BE2C (cell line): ENCODE measurements at regions not wholly inside any gene's neighbourhood (a gene's known extent, or its start where the extent isn't known, plus 50 kb on each side); places are given as distances from the start of the nearest gene placed in this dataset.

Experiments used
- DNase-seq: peaks from one replicate; pipeline ENCODE4 v3.0.0-alpha.2; 2020
- H3K27me3 ChIP-seq: fragments of 250-450 bp; sonication (Bioruptor Pico); 2 replicates; pipeline ENCODE4 v1.5.1; 2020; ENCODE audit warnings: mild to moderate bottlenecking
- H3K36me3 ChIP-seq: fragments of 250-450 bp; sonication (Bioruptor Pico); 2 replicates; pipeline ENCODE4 v1.5.1; 2020; ENCODE audit warnings: mild to moderate bottlenecking
- H3K4me1 ChIP-seq: fragments of 250-450 bp; sonication (Bioruptor Pico); 2 replicates; pipeline ENCODE4 v1.5.1; 2020
- H3K4me3 ChIP-seq: 2 replicates; pipeline ENCODE4 v1.5.1; 2011; ENCODE audit warnings: low read depth, low read length
- H3K9me3 ChIP-seq: fragments of 250-450 bp; sonication (Bioruptor Pico); 2 replicates; pipeline ENCODE4 v1.5.1; 2020
- CTCF ChIP-seq: IDR thresholded peaks from 2 replicates; pipeline ENCODE4 v1.5.1; 2012; ENCODE audit warnings: mild to moderate bottlenecking, low read depth, low read length

DNA sequence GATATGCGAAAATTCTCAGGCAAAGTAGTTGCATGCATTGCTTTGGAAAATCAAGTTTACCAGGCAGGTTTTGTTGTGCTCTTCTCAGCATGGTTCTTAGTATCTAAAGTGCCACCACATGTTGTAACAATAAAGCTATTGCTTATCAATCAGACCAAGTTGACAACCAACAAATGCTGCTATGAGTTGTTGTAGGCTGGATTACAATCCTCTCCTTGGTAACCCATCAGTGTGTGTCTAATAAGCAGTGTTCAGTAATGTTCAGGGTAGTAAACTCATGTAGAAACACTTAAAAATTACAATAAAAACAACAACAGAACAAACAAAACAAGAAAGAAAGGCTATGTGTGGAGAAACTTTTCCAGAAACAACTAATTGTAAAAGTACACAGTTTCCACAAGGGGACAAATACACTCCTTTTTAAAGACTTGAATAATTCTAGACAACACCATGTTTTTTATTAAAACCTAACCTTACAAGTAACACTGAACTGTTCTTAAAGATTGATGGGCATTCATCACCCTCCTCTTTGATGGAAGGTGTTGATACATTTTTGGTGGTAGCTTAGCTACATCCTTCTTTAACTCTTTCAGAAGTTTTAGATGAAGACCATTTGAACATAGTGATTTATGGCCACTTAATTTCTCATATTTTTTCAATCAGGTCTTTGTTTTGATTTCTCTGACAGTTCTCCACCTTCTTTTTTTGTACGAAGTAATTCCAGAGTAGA lies 370.9 kb upstream of the SEMA3A start:
- Histone ChIP-seq H3K36me3 (no peaks in the 10 kb centered on the region), H3K4me1 (peaks cover 5% of the 10 kb centered on the region), H3K4me3 (no peak overlapping the region), H3K9me3 (no peaks in the 10 kb centered on the region), H3K27me3 (no peaks in the 10 kb centered on the region)
- no peak for DNase-seq
- no peak for TF ChIP-seq CTCF

- TF ChIP-seq CTCF, result no peak
- Histone ChIP-seq H3K4me3 (no peak overlapping the region), H3K27me3 (no peaks in the 10 kb centered on the region), H3K9me3 (no peaks in the 10 kb centered on the region), H3K36me3 (no peaks in the 10 kb centered on the region), H3K4me1 (no peaks in the 10 kb centered on the region)
- DNase-seq, result no peak
These were observed 359.1 kb upstream of the SEMA3A start for GRCh38 chr7:84553711-84554110.

GRCh38 chr7:84549409-84549808 lies 354.8 kb upstream of the SEMA3A start:
- DNase-seq, result no peak
- Histone ChIP-seq H3K9me3 (no peaks in the 10 kb centered on the region), H3K4me3 (no peak overlapping the region), H3K27me3 (no peaks in the 10 kb centered on the region), H3K36me3 (no peaks in the 10 kb centered on the region), H3K4me1 (no peaks in the 10 kb centered on the region)
- no peak for TF ChIP-seq CTCF

DNA sequence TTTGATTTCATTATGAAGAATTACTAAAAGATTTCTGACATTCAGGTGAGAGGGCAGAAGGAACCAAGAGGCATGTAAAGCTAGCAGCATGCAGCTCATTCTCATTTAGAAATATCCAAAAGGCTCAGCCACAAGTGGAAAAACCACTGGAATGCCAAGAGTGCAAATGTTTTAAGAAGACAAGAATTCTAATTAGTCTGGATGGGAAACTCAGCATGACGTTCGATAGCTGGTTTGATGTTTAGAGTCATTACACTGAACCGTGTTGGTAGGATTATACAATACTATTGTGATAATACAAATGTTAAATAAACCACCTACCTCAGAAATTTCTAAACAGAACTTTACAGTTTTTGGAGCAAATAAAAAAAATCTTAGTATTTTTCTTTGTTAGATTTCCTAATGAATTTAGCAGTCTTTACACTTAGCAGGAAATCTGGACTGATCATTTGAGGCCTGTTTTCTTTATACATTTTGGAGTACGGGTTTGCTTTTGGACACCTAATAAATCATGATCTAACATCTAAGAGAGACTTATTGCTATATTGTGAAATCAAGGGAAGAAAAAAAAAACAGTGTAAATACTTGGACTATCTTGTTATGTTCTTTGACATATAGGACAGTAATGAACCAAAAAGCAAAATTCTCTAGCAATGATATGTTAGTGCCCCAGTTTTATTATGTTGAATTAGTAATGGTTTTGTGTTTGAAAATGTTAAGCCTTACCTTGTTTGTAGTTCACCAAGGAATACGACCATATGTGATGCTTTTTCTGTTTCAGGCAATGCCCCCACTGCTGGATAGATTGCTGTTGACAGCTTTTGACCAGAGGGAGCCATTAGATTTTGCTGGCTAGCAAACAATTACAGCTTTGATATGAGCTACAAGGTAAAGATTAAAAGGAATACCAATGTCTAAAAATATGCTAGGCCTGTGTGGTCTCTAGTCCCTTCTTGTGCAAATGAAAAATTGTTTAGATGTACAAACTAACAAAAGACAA lies 354.1 kb upstream of the SEMA3A start:
- no peaks in the 10 kb centered on the region for H3K27me3 ChIP-seq
- no peaks in the 10 kb centered on the region for H3K9me3 ChIP-seq
- no peaks in the 10 kb centered on the region for H3K4me1 ChIP-seq
- H3K4me3 ChIP-seq, result no peak overlapping the region
- no peak for TF ChIP-seq CTCF
- DNase-seq, result no peak
- no peaks in the 10 kb centered on the region for H3K36me3 ChIP-seq

DNA sequence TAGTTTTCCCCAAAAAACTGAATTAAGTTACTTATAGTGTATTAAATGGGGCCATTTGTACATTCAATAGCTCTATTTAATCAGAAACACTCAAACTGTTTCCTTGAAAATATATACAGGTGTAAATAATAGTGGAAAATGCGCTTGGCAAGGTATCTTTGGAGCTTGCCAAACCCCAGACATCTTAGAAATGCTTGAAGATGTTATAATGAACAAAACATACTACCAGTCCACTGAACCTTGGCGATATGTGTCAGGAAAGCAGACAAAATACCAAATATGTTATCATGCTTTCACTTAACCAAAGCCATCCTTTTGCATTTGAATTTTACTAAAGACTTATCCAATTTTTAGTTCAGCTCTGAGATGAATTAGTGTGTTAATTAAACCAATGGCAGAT lies 352.7 kb upstream of the SEMA3A start:
- Histone ChIP-seq H3K4me1 (no peaks in the 10 kb centered on the region), H3K36me3 (no peaks in the 10 kb centered on the region), H3K27me3 (no peaks in the 10 kb centered on the region), H3K9me3 (no peaks in the 10 kb centered on the region), H3K4me3 (no peak overlapping the region)
- no peak for TF ChIP-seq CTCF
- no peak for DNase-seq

- no peaks in the 10 kb centered on the region for H3K36me3 ChIP-seq
- no peak for TF ChIP-seq CTCF
- no peaks in the 10 kb centered on the region for H3K4me1 ChIP-seq
- H3K27me3 ChIP-seq, result no peaks in the 10 kb centered on the region
- H3K4me3 ChIP-seq, result no peak overlapping the region
- DNase-seq, result no peak
- H3K9me3 ChIP-seq, result no peaks in the 10 kb centered on the region
These were observed 351.8 kb upstream of the SEMA3A start for GRCh38 chr7:84546403-84546802.
